AG09309 (cell line): ENCODE measurements at regions not wholly inside any gene's neighbourhood (a gene's known extent, or its start where the extent isn't known, plus 50 kb on each side); places are given as distances from the start of the nearest gene placed in this dataset.

Source experiments
- DNase-seq: peaks from one replicate; pipeline ENCODE4 v3.0.0-alpha.2; 2010; ENCODE audit warnings: low read depth
- H3K4me3 ChIP-seq: 2 replicates; pipeline ENCODE4 v1.5.1; 2011; ENCODE audit warnings: mild to moderate bottlenecking, low read depth, low read length, moderate library complexity; ENCODE audit not compliant: control insufficient read depth
- CTCF ChIP-seq: IDR thresholded peaks from 2 replicates; pipeline ENCODE4 v1.5.1; 2011; ENCODE audit warnings: mild to moderate bottlenecking, low read depth, low read length, inconsistent platforms; ENCODE audit not compliant: insufficient read depth, control insufficient read depth; ENCODE audit errors: missing control alignments

- TF ChIP-seq CTCF, result no peak
- no peak overlapping the region for H3K4me3 ChIP-seq
- no peak for DNase-seq
These were observed 332.9 kb downstream of the COG6 start for GRCh38 chr13:39988351-39988750.

- DNase-seq, result no peak
- H3K4me3 ChIP-seq, result no peak overlapping the region
- TF ChIP-seq CTCF, result no peak
These were observed 342.7 kb downstream of the COG6 start for GRCh38 chr13:39998166-39998565.

GRCh38 chr13:40002016-40002415, 346.6 kb downstream of the COG6 start:
- TF ChIP-seq CTCF, result no peak
- H3K4me3 ChIP-seq, result no peak overlapping the region
- no peak for DNase-seq

- no peak for DNase-seq
- no peak overlapping the region for H3K4me3 ChIP-seq
- no peak for TF ChIP-seq CTCF
These were observed 358.1 kb downstream of the COG6 start for GRCh38 chr13:40013554-40013953.

GRCh38 chr13:40016953-40017660, 361.6 kb downstream of the COG6 start:
- TF ChIP-seq CTCF, result no peak
- DNase-seq, result no peak
- H3K4me3 ChIP-seq, result no peak overlapping the region

GRCh38 chr13:40017662-40018262, 362.3 kb downstream of the COG6 start:
- H3K4me3 ChIP-seq, result no peak overlapping the region
- DNase-seq, result no peak
- no peak for TF ChIP-seq CTCF
